ENCODE measurements at regions not wholly inside any gene's neighbourhood (a gene's known extent, or its start where the extent isn't known, plus 50 kb on each side); places are given as distances from the start of the nearest gene placed in this dataset.

- H3K27ac Mint-ChIP-seq: no peak overlapping the region
- peaks cover 0 to 7% (median 0%) of the 10 kb centered on the region in 3 donors for H3K27me3 Mint-ChIP-seq (ENCODE audit: low read depth in 3 of 3)
- no peaks in the 10 kb centered on the region for H4K20me1 ChIP-seq (ENCODE audit: insufficient read depth, low read length)
- no peak overlapping the region for H3K27ac ChIP-seq (ENCODE audit: low read depth in 1 of 2, low read length in 2 of 2)
- peaks cover 0 to 8% (median 4%) of the 10 kb centered on the region in 7 donors for H3K9me3 Mint-ChIP-seq
- H3K9ac ChIP-seq (ENCODE audit: insufficient read depth, low read length, poor library complexity, severe bottlenecking): no peak overlapping the region
- TF ChIP-seq CTCF (IDR thresholded peaks at IDR 0.05): no peak
- intact Hi-C loops (cut with micrococcal nuclease): no loop called here
- no peak for DNase-seq
- no peak overlapping the region for H3K4me3 ChIP-seq (replicated peaks in 1 of 3; ENCODE audit: low read depth in 2 of 3, low read length in 3 of 3)
- H3K27me3 ChIP-seq (ENCODE audit: control insufficient read depth in 2 of 2, insufficient read depth in 2 of 2, low read length in 2 of 2): no peaks in the 10 kb centered on the region
- no peaks in the 10 kb centered on the region for H3K36me3 ChIP-seq (replicated peaks in 1 of 2; ENCODE audit: control insufficient read depth in 1 of 2, insufficient read depth in 2 of 2, low read length in 2 of 2)
- H3K4me2 ChIP-seq (replicated peaks; ENCODE audit: extremely low read depth, low read length, poor library complexity, severe bottlenecking): no peak overlapping the region
- peaks cover 0 to 4% of the 10 kb centered on the region in 2 donors for H3K9me3 ChIP-seq (replicated peaks in 1 of 2; ENCODE audit: control insufficient read depth in 1 of 2, insufficient read depth in 1 of 2, low read length in 2 of 2)
- no peaks in the 10 kb centered on the region for H3K4me1 ChIP-seq (ENCODE audit: control insufficient read depth in 1 of 2, insufficient read depth in 2 of 2, low read length in 2 of 2)
- H3K79me2 ChIP-seq (ENCODE audit: insufficient read depth, low read length): no peaks in the 10 kb centered on the region
- no peaks in the 10 kb centered on the region for H3K36me3 Mint-ChIP-seq
- no peak overlapping the region for H2AFZ ChIP-seq (ENCODE audit: insufficient read depth, low read depth, low read length, poor library complexity, severe bottlenecking)
- no peak overlapping the region for H3K4me3 Mint-ChIP-seq
- H3K4me1 Mint-ChIP-seq: no peaks in the 10 kb centered on the region
Observed at GRCh38 chr2:167411367-167411766, 523.1 kb downstream of the XIRP2 start.

- Histone ChIP-seq H3K9ac (ENCODE audit: insufficient read depth, low read length, poor library complexity, severe bottlenecking) (no peak overlapping the region), H3K27me3 (ENCODE audit: control insufficient read depth in 2 of 2, insufficient read depth in 2 of 2, low read length in 2 of 2) (no peaks in the 10 kb centered on the region), H3K4me1 (ENCODE audit: control insufficient read depth in 1 of 2, insufficient read depth in 2 of 2, low read length in 2 of 2) (no peaks in the 10 kb centered on the region), H2AFZ (ENCODE audit: insufficient read depth, low read depth, low read length, poor library complexity, severe bottlenecking) (no peak overlapping the region), H3K79me2 (ENCODE audit: insufficient read depth, low read length) (no peaks in the 10 kb centered on the region), H3K36me3 (replicated peaks in 1 of 2; ENCODE audit: control insufficient read depth in 1 of 2, insufficient read depth in 2 of 2, low read length in 2 of 2) (no peaks in the 10 kb centered on the region), H3K4me3 (replicated peaks in 1 of 3; ENCODE audit: low read depth in 2 of 3, low read length in 3 of 3) (no peak overlapping the region), H3K4me2 (replicated peaks; ENCODE audit: extremely low read depth, low read length, poor library complexity, severe bottlenecking) (no peak overlapping the region), H4K20me1 (ENCODE audit: insufficient read depth, low read length) (no peaks in the 10 kb centered on the region), H3K9me3 (replicated peaks in 1 of 2; ENCODE audit: control insufficient read depth in 1 of 2, insufficient read depth in 1 of 2, low read length in 2 of 2) (peaks cover 0 to 5% of the 10 kb centered on the region in 2 donors), H3K27ac (ENCODE audit: low read depth in 1 of 2, low read length in 2 of 2) (no peak overlapping the region)
- no peak overlapping the region for H3K27ac Mint-ChIP-seq
- peaks cover 0 to 5% (median 3%) of the 10 kb centered on the region in 7 donors for H3K9me3 Mint-ChIP-seq
- no peaks in the 10 kb centered on the region for H3K4me1 Mint-ChIP-seq
- no peak for TF ChIP-seq CTCF (IDR thresholded peaks at IDR 0.05)
- H3K4me3 Mint-ChIP-seq: no peak overlapping the region
- peaks cover 0 to 2% (median 0%) of the 10 kb centered on the region in 3 donors for H3K27me3 Mint-ChIP-seq (ENCODE audit: low read depth in 3 of 3)
- 93% methylated on average over 2 of the region's 4 CpGs for WGBS (ENCODE audit: insufficient coverage)
- H3K36me3 Mint-ChIP-seq: no peaks in the 10 kb centered on the region
- intact Hi-C loops (cut with micrococcal nuclease): no loop called here
- no peak for DNase-seq
Observed at GRCh38 chr2:167406558-167406957, 518.3 kb downstream of the XIRP2 start.

Data from CD14-positive monocyte (primary cell).